Endothelial cell of umbilical vein (primary cell): ENCODE measurements at regions not wholly inside any gene's neighbourhood (a gene's known extent, or its start where the extent isn't known, plus 50 kb on each side); places are given as distances from the start of the nearest gene placed in this dataset.

Source experiments
- EZH2 ChIP-seq: IDR thresholded peaks from 2 replicates; pipeline ENCODE4 v1.6.1; 2012; ENCODE audit warnings: borderline replicate concordance, low read depth, mild to moderate bottlenecking, moderate library complexity, low read length, inconsistent platforms; ENCODE audit not compliant: severe bottlenecking
- FOS ChIP-seq: IDR thresholded peaks from 2 replicates; pipeline ENCODE4 v1.6.1; 2011; ENCODE audit warnings: mild to moderate bottlenecking, low read length, moderate library complexity, borderline replicate concordance; ENCODE audit not compliant: insufficient read depth
- JUN ChIP-seq: IDR thresholded peaks from 2 replicates; pipeline ENCODE4 v1.6.1; 2011; ENCODE audit warnings: borderline replicate concordance, low read depth; ENCODE audit not compliant: insufficient read length, insufficient read depth
- POLR2A ChIP-seq: IDR thresholded peaks from 2 replicates; pipeline ENCODE4 v1.6.1; 2012; ENCODE audit warnings: low read depth, mild to moderate bottlenecking, control low read depth, low read length
- POLR2AphosphoS5 ChIP-seq: IDR thresholded peaks from 2 replicates; pipeline ENCODE4 v1.6.1; 2012; ENCODE audit warnings: low read depth, mild to moderate bottlenecking, control low read depth, low read length, moderate library complexity; ENCODE audit not compliant: insufficient read depth
- TF ChIP-seq, protein P1 (sequence below): IDR thresholded peaks from 2 replicates; pipeline ENCODE4 v1.6.1; 2011; ENCODE audit not compliant: insufficient read depth, insufficient read length
- TF ChIP-seq, protein P2 (sequence below), 2 donors: IDR thresholded peaks; 1 replicate in 1 of 2; 2 replicates in 1 of 2; pipeline ENCODE4 v1.5.1; 2011; ENCODE audit warnings: low read length in 2 of 2, mild to moderate bottlenecking in 2 of 2, moderate library complexity in 2 of 2, control low read depth in 1 of 2, inconsistent platforms in 1 of 2, low read depth in 1 of 2; ENCODE audit not compliant: insufficient read depth in 1 of 2; ENCODE audit errors: extremely low read depth in 1 of 2

DNA sequence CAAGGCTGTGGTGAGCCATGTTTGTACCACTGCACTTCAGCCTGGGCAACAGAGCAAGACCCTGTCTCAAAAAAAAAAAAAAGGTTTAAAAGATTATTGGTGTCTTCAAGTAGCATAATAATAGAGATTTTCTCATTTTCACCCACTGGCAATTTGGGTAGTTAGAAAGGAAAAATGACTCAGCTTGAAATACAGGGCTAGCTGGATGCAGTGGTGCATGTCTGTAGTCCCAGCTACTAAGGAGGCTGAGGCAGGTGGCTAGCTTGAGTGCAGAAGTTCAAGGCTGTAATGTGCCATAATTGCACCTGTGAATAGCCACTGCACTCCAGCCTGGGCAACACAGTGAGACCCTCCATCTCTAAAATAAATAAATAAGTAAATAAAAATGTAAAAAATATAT lies 111.1 kb downstream of the ARRDC3 start:
- TF ChIP-seq, protein P1, sequence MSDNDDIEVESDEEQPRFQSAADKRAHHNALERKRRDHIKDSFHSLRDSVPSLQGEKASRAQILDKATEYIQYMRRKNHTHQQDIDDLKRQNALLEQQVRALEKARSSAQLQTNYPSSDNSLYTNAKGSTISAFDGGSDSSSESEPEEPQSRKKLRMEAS = no peak
- TF ChIP-seq, protein P2, sequence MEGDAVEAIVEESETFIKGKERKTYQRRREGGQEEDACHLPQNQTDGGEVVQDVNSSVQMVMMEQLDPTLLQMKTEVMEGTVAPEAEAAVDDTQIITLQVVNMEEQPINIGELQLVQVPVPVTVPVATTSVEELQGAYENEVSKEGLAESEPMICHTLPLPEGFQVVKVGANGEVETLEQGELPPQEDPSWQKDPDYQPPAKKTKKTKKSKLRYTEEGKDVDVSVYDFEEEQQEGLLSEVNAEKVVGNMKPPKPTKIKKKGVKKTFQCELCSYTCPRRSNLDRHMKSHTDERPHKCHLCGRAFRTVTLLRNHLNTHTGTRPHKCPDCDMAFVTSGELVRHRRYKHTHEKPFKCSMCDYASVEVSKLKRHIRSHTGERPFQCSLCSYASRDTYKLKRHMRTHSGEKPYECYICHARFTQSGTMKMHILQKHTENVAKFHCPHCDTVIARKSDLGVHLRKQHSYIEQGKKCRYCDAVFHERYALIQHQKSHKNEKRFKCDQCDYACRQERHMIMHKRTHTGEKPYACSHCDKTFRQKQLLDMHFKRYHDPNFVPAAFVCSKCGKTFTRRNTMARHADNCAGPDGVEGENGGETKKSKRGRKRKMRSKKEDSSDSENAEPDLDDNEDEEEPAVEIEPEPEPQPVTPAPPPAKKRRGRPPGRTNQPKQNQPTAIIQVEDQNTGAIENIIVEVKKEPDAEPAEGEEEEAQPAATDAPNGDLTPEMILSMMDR (IDR thresholded peaks at IDR 0.05; ENCODE audit: extremely low read depth in 1 of 2, insufficient read depth in 1 of 2, low read depth in 1 of 2, low read length in 2 of 2) = no peak
- TF ChIP-seq POLR2AphosphoS5 (no peak), POLR2A (no peak), EZH2 (no peak), JUN (no peak), FOS (no peak)
